ENCODE measurements at regions not wholly inside any gene's neighbourhood (a gene's known extent, or its start where the extent isn't known, plus 50 kb on each side); places are given as distances from the start of the nearest gene placed in this dataset.
"Not testable (repeated sequence)": the region's sequence is repeated elsewhere in the genome, so short reads cannot be mapped to it uniquely, and the experiment has no call there.

DNA sequence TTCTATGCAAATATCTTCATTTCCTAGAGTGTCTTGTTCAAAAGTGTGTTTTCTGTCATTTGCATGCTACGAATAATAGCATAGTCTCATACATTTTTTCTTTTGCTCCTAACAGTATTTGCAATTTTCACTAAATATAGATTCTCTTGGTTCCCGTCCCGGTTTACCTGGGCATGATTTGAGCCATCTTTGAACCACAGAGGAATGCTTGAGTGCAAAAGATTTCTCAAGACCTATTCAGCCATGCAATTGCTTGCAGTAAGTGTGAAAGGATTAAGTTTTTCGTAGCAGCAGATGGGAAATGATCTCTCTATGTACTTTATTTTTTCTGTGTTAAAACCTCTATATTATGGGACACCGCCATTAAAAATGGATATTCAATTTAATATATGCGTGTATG, 733.0 kb downstream of the ZPLD1 start:
- DNase-seq (ENCODE audit: low spot score), result no peak

- peak; percentile 23 for DNase-seq (ENCODE audit: low spot score)
Observed at GRCh38 chr3:103169289-103169688, 734.5 kb downstream of the ZPLD1 start.

DNA sequence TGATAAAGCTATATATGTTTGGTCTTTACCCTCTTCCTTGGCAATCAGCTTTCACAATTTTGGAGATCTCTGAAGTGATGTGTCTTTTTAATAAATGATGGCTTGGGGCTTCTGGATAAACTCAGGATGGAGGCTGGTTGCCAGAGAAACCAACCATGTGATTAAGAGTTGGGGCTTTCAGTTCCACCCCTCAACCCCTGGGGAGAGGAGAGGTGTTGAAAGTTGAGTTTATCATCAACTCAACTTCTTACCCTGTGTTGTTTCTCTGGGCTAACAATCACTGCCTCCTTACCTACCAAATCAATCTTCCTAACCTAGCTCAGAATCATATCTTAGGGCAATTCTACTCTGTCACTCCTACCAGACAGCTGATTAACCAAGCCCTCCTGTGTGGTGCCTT, 735.8 kb downstream of the ZPLD1 start:
- DNase-seq (ENCODE audit: low spot score), result peak; percentile 1

GRCh38 chr3:103173940-103174339, 739.1 kb downstream of the ZPLD1 start:
- DNase-seq (ENCODE audit: low spot score), result no peak

DNA sequence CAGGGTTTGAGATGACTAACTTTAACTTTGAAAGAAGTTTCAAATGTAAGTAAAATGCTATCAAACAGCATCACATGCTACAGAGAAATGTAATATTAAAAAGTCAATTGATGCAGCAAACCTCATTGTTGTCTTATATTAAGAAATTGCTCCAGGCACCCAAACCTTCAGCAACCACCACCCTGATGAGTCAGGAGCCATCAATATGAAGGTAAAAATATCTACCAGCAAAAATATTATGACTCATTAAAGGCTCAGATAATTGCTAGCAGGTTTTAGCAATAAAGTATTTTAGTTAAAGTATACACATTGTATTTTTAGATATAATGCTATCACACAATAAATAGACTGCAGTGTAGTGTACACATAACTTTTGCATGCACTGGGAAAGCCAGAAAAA, 746.3 kb downstream of the ZPLD1 start:
- DNase-seq (ENCODE audit: low spot score), result no peak

- no peak for DNase-seq (ENCODE audit: low spot score)
Observed at GRCh38 chr3:103184772-103185171, 750.0 kb downstream of the ZPLD1 start.

GRCh38 chr3:103189941-103190340, 755.1 kb downstream of the ZPLD1 start:
- DNase-seq (ENCODE audit: low spot score), result no peak

- DNase-seq (ENCODE audit: low spot score), result no peak
Observed at GRCh38 chr3:103195216-103195615, 760.4 kb downstream of the ZPLD1 start.

GRCh38 chr3:103203441-103203840, 768.6 kb downstream of the ZPLD1 start:
- peak; percentile 59 for DNase-seq (ENCODE audit: low spot score)

GRCh38 chr3:103210583-103210982, 775.8 kb downstream of the ZPLD1 start:
- no peak for DNase-seq (ENCODE audit: low spot score)

DNA sequence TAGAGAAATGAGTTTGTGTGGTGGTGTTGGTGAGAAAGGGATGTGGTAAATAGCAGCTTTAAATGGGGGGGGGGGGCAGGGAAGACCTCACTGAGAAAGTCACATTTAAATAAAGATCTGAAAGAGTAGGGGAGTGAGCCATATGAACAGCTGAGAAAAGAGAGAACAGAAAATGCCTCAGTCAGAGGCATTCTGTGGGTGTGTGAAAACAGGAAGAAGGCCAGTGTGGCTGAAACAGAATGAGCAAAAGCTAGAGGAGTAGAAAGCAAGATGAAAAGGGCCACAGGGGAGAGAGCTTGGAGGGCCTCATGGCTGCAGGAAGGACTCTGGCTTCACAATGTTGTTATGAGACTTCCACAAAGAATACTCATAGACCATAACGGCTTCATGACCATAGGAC, 783.3 kb downstream of the ZPLD1 start:
- no peak for DNase-seq (ENCODE audit: low spot score)

DNA sequence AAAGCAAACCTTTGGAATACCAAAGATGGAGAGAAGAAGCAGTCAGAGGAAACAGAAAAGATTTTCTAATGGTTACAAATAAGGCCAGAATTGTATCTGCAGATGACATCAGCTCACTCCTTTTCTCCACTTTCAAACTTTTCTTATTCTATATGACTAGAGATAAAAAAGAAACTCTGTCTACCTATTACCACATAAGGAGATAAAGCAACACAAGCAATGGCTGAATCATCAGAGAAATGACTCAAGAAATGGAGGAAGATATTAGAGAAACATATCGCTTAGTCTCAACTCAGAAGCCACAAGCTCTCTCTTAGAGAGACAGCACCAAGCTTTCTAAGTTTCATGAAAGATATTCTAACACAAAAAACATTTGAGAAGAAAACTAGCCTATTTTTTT, 784.0 kb downstream of the ZPLD1 start:
- DNase-seq (ENCODE audit: low spot score), result no peak

- no peak for DNase-seq (ENCODE audit: low spot score)
Observed at GRCh38 chr3:103227651-103228050, 792.8 kb downstream of the ZPLD1 start.

GRCh38 chr3:103247459-103247858, 812.6 kb downstream of the ZPLD1 start:
- DNase-seq (ENCODE audit: low spot score), result no peak

DNA sequence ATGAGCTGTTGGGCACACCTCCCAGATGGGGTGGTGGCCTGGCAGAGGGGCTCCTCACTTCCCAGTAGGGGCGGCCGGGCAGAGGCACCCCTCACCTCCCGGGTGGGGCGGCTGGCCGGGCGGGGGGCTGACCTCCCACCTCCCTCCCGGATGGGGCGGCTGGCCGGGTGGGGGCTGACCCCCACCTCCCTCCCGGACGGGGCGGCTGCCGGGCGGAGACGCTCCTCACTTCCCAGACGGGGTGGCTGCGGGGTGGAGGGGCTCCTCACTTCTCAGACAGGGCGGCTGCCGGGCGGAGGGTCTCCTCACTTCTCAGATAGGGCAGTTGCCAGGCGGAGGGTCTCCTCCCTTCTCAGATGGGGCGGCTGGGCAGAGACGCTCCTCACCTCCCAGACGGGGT, 820.0 kb downstream of the ZPLD1 start:
- not testable (repeated sequence) for DNase-seq (ENCODE audit: low spot score)

- DNase-seq (ENCODE audit: low spot score), result no peak
Observed at GRCh38 chr3:103269287-103269686, 834.5 kb downstream of the ZPLD1 start.

- DNase-seq (ENCODE audit: low spot score), result no peak
Observed at GRCh38 chr3:103271575-103271974, 836.8 kb downstream of the ZPLD1 start.

- DNase-seq (ENCODE audit: low spot score), result peak; percentile 27
Observed at GRCh38 chr3:103295974-103296570, 861.3 kb downstream of the ZPLD1 start.

GRCh38 chr3:103297502-103297901, 862.7 kb downstream of the ZPLD1 start:
- not testable (repeated sequence) for DNase-seq (ENCODE audit: low spot score)

DNA sequence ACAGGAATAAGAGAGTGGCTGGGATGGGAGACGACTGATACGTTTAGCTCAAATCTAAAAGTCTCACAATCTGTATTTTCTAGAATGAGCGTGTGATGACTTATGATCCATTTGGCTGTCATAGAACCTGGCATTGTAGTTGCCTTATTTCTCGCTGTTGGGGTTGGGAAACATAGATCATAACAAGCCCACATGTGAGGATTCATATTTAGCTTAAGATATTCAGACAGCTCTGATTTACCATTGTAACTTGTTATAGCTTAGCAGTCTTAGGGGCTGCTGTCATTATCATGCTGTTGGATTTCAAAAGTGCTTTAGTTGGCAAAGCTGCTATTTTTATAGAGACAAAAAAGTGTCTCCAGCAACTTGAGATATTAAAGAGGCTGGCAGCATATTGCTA, 871.3 kb downstream of the ZPLD1 start:
- no peak for DNase-seq (ENCODE audit: low spot score)

- peak; percentile 8 for DNase-seq (ENCODE audit: low spot score)
Observed at GRCh38 chr3:103308921-103309320, 874.1 kb downstream of the ZPLD1 start.

GRCh38 chr3:103319912-103320311, 885.1 kb downstream of the ZPLD1 start:
- DNase-seq (ENCODE audit: low spot score), result no peak

DNA sequence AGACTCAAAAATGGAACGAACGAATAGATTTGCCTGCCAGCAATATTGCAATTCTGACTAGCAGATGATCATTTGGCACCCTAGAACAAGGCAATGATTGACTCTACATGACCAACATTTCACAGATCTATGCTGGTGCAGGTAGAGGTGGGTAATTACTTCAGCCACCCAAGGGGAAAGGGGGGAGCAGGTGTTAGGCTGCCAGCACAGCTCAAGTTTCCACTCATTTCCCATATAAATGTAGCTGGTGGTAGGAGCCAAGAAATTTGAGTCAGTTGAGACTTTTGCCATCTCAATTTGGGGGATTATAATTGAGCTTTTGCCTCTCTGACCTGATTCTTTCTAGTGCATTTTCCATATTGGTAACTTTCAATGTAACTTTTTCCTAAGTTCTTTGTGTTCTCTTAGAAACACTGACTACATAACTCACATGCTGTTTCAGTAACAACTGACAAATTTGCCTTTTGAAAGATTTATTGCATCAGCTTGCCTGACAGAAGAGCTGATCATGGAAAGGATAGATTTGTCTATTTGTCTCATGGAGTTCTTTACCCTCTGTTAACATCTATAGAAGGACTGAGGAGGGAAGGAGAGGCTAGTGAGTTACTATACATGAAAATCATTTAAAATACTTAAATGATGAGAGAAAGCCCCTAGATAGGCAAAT, 902.5 kb downstream of the ZPLD1 start:
- DNase-seq (ENCODE audit: low spot score), result no peak
